Dermis microvascular lymphatic vessel endothelial cell (primary cell): ENCODE measurements at regions not wholly inside any gene's neighbourhood (a gene's known extent, or its start where the extent isn't known, plus 50 kb on each side); places are given as distances from the start of the nearest gene placed in this dataset.
"Not testable (repeated sequence)": the region's sequence is repeated elsewhere in the genome, so short reads cannot be mapped to it uniquely, and the experiment has no call there.

Source experiments
- DNase-seq, 2 donors: peaks; one replicate each; pipeline versions ENCODE4 v3.0.0 to v3.0.0-alpha.2; 2010; ENCODE audit warnings: low read depth in 2 of 2

- no peak for DNase-seq
These were observed 550.3 kb downstream of the SMARCA1 start for GRCh38 chrX:128973033-128973432.

- DNase-seq, result no peak
These were observed 562.0 kb downstream of the SMARCA1 start for GRCh38 chrX:128961290-128961689.

GRCh38 chrX:128954697-128955096 is 568.6 kb downstream of the SMARCA1 start:
- not testable (repeated sequence) for DNase-seq

- no peak for DNase-seq
These were observed 592.2 kb downstream of the SMARCA1 start for GRCh38 chrX:128931071-128931470.

GRCh38 chrX:128929271-128930057 is 593.8 kb downstream of the SMARCA1 start:
- DNase-seq, result no peak

GRCh38 chrX:128928636-128929035 is 594.7 kb downstream of the SMARCA1 start:
- no peak for DNase-seq

GRCh38 chrX:128927363-128927762 is 595.9 kb downstream of the SMARCA1 start:
- DNase-seq, result no peak

- no peak for DNase-seq
These were observed 616.5 kb downstream of the SMARCA1 start for GRCh38 chrX:128906753-128907152.

- DNase-seq, result no peak
These were observed 622.3 kb downstream of the SMARCA1 start for GRCh38 chrX:128901018-128901417.

GRCh38 chrX:128897621-128898020 is 625.7 kb downstream of the SMARCA1 start:
- DNase-seq, result no peak

- no peak for DNase-seq
These were observed 631.7 kb downstream of the SMARCA1 start for GRCh38 chrX:128891554-128891953.

- DNase-seq, result no peak
These were observed 638.9 kb downstream of the SMARCA1 start for GRCh38 chrX:128884430-128884829.

- DNase-seq, result no peak
These were observed 639.6 kb downstream of the SMARCA1 start for GRCh38 chrX:128883650-128884049.

GRCh38 chrX:128870361-128870760 is 652.9 kb downstream of the SMARCA1 start:
- no peak for DNase-seq

- DNase-seq, result no peak
These were observed 660.7 kb downstream of the SMARCA1 start for GRCh38 chrX:128862557-128862956.

- DNase-seq, result no peak
These were observed 674.9 kb downstream of the SMARCA1 start for GRCh38 chrX:128848374-128848773.

GRCh38 chrX:128846385-128846784 is 676.9 kb downstream of the SMARCA1 start:
- no peak for DNase-seq

- DNase-seq, result no peak
These were observed 704.6 kb downstream of the SMARCA1 start for GRCh38 chrX:128818690-128819089.

GRCh38 chrX:128816919-128817318 is 706.4 kb downstream of the SMARCA1 start:
- no peak for DNase-seq

GRCh38 chrX:128807367-128807766 is 715.9 kb downstream of the SMARCA1 start:
- no peak for DNase-seq

- no peak for DNase-seq
These were observed 718.1 kb downstream of the SMARCA1 start for GRCh38 chrX:128805236-128805635.

- no peak for DNase-seq
These were observed 718.5 kb downstream of the SMARCA1 start for GRCh38 chrX:128804828-128805227.

GRCh38 chrX:128800138-128800537 is 723.2 kb downstream of the SMARCA1 start:
- no peak for DNase-seq

- DNase-seq, result not testable (repeated sequence)
These were observed 730.9 kb upstream of the ACTRT1 start for GRCh38 chrX:128783139-128783538.
